GM04504 (cell line): ENCODE measurements at regions not wholly inside any gene's neighbourhood (a gene's known extent, or its start where the extent isn't known, plus 50 kb on each side); places are given as distances from the start of the nearest gene placed in this dataset.

Source experiments
- DNase-seq: peaks from one replicate; pipeline ENCODE4 v3.0.0-alpha.2; 2012; ENCODE audit warnings: low read depth

DNA sequence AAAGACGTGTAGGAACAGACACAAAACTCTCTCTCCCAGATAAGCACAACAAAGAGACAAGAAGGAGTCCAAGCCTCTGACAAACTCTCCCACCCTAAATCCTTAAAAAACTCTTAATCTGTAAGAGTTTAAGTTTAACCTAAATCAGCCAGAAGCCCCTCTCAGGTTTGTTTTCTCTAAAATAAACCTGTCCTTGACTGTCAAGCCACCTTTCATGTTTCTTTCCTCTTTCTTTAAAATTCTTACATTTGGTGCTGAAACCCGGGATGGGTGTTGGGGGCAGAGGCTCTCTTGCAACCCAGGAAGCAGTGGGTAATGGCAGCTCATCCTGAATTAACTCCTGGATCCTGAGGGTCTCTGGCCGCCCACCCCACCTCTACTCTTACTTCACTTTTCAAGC lies 107.8 kb upstream of the TENT5D start:
- DNase-seq = no peak

DNA sequence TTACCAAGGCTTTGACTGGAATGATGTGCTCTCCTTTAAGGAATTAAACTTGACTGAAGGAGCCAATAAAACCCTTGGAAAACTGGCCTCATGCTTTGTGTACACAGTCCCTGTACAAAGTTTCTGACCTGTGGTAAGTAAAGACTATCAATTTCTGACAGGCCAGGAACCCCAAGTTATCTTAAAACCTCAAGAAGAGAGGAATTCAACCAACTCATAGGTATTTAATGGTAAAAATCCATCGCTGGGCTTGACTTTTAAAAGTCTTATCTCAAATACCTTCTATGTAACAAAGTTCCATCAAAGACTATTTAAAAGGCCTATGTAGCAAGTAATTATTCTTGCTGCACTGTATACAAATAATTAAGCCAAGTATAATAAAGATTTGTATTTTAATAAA lies 103.7 kb upstream of the TENT5D start:
- no peak for DNase-seq

DNA sequence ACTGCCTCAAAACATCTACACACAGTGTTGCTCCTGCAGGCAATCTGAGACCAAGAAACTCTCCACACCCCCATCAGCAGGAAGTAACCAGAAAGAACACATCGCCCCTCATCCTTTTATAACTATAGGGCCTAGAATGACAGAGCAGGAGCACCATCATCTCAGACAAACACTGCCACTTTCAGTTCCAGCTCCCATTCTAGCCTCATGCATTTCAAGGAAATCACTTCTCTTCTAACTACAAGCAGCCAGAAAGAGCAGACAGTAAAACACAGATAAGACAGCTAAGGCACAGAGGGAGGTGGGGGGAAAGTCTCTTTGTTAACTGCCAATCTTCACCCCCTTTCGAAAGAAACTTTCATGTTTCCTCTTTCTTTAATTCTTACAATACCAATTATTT lies 102.6 kb upstream of the TENT5D start:
- no peak for DNase-seq

DNA sequence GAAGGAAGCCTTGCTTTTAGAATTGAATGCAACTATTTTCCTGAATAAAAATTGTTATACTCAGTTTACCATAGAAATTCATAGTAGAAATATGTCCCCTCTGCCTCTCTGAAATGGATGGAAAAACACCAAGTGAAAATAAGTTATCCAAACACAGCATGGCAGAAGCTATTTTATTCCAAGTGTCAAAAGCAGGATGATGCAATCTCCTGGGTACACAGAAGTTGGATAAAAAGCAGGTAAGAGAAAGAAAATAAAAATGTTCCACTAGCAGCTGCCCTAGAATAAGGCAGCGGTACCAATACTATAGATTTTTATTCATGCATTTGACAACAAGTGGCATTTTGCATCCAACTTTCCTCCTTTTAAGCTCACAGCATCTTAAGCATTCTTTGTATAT lies 89.0 kb upstream of the TENT5D start:
- no peak for DNase-seq

DNA sequence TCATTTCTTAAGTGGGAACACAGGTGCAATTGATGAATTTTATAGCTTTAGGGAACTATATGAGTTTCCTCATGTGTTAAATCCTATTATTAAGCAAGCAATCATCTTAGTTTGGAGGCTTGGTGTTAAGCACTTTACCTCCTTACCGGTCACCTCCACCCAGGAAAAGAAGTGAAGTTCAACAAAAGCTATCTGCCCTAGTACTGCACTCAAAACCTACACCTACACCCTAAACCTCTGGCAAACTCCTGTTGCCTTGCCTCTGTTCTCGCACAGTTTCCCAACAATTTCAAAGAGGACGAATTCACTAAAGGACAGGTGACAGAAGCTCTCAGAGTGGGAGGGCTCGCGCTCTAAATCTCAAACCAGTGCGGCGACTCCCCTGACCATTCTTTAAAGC lies 85.7 kb upstream of the TENT5D start:
- no peak for DNase-seq

DNA sequence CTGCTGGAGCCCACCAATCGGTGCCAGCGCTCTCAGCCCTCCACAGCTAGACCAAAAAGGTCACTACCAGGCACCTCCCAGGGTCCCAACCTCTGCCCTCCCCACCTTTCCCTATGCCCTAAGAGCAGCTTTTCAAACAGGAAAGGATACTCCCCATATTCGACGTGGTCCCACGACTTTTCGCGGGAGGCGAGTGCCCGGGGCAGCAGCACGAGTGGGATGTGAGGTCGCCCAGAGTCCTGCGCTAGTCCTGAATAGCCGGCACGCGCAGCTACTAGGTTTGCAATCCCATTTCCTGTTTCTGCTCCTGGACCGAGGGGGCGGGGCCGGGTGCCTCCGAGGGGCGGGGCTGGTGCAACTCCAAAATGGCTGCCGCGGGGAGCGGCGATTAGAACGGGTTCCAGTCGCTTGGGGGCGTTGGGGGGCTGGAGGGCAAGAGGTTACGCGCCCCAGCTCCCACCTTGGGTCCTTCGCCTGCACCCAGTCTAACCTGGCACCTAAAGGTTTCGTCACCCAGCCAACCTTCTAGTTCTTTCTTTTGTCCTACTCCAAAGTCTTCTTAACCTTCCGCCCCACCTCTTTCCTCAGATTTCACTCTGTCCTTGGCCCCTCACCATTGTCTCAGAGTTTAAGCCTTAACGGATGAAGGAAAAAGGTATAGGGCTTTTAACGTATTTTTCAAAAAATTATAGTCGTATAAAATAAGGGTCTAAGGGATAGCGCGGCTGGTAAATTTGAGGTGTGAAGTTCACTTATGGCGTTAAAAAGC lies 85.0 kb upstream of the TENT5D start:
- no peak for DNase-seq

DNA sequence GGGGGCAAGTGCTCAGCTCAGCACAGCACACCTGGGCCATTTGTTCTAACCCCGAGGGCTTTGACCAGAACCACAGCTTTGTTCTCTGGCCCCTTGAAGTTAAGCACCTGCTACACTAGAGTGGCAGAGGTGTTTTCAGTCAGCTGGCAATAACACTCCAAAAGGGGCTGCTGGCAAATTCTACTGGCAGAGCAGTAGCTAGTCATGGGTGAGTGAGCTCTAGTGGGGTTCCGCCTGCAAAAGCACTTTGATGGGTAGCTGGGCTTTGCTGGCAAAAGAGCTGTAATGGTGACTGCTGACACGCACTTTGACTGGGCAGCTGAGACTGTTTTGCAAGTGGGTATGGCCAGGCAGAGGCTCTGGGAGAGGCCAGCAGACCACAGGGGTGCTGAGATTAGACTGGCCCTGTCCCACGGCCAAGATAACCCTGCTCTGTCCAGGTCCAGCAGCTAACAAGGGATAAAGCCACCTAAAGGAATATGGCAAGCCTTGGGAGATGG lies 65.2 kb upstream of the TENT5D start:
- DNase-seq = no peak
